DND-41 (cell line): ENCODE measurements at regions not wholly inside any gene's neighbourhood (a gene's known extent, or its start where the extent isn't known, plus 50 kb on each side); places are given as distances from the start of the nearest gene placed in this dataset.
"Not testable (repeated sequence)": the region's sequence is repeated elsewhere in the genome, so short reads cannot be mapped to it uniquely, and the experiment has no call there.

Source experiments
- CTCF ChIP-seq: IDR thresholded peaks from 2 replicates; pipeline ENCODE4 v1.5.1; 2012; ENCODE audit warnings: borderline replicate concordance, low read length, moderate library complexity, mild to moderate bottlenecking; ENCODE audit not compliant: poor library complexity, severe bottlenecking; ENCODE audit errors: extremely low read depth
- EZH2 ChIP-seq: IDR thresholded peaks from 3 replicates; pipeline ENCODE4 v1.6.1; 2012; ENCODE audit warnings: borderline replicate concordance, low read depth, mild to moderate bottlenecking, moderate library complexity, low read length, inconsistent platforms; ENCODE audit not compliant: severe bottlenecking

DNA sequence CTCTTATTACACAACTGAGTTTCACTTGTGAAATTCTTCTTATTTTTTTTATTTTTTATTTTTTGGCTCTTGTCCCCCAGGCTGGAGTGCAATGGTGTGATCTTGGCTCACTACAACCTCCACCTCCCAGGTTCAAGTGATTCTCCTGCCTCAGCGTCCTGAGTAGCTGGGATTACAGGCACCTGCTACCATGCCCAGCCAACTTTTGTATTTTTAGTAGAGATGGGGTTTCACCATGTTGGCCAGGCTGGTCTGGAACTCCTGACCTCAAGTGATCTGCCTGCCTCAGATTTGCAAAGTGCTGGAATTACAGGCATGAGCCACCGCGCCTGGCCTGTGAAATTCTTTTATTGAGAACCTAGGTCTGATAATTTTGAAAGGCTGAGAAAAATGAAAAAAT is 688.3 kb upstream of the CA10 start:
- not testable (repeated sequence) for TF ChIP-seq CTCF, EZH2
